Psoas muscle (tissue), 7 donors: ENCODE measurements at regions not wholly inside any gene's neighbourhood (a gene's known extent, or its start where the extent isn't known, plus 50 kb on each side); places are given as distances from the start of the nearest gene placed in this dataset.

ENCODE experiments used
- ATAC-seq, 4 donors: fragments of 200-7000 bp; cut with Tn5 transposase; one replicate each; pipeline ENCODE4 v1.9.1; 2020; ENCODE audit warnings: moderate library complexity in 3 of 4, mild to moderate bottlenecking in 2 of 4
- DNase-seq, 2 donors: peaks; one replicate each; pipeline ENCODE4 v3.0.0-alpha.2; 2020
- H3K27ac ChIP-seq: fragments of 200-600 bp; one replicate; pipeline ENCODE4 v1.8.0; 2022
- H3K27me3 ChIP-seq, 3 donors: fragments of 200-600 bp in 1 of 3; one replicate each; pipeline versions ENCODE4 v1.6.1 to v1.8.0; 2013 to 2022; ENCODE audit warnings: low read length in 2 of 3, mild to moderate bottlenecking in 2 of 3, moderate library complexity in 1 of 3; ENCODE audit not compliant: insufficient read depth in 3 of 3
- H3K36me3 ChIP-seq, 2 donors: fragments of 200-600 bp in 1 of 2; one replicate each; pipeline versions ENCODE4 v1.6.1 to v1.8.0; 2013 to 2022; ENCODE audit warnings: low read depth in 1 of 2, mild to moderate bottlenecking in 1 of 2, moderate library complexity in 1 of 2; ENCODE audit not compliant: insufficient read depth in 1 of 2
- H3K4me1 ChIP-seq: fragments of 200-600 bp; one replicate; pipeline ENCODE4 v1.8.0; 2022
- H3K4me3 ChIP-seq: fragments of 200-600 bp; one replicate; pipeline ENCODE4 v1.8.0; 2022; ENCODE audit warnings: mild to moderate bottlenecking
- H3K9me3 ChIP-seq: fragments of 200-600 bp; one replicate; pipeline ENCODE4 v1.8.0; 2022
- WGBS, 3 donors: extraction: QIAGEN DNeasy Blood & Tissue Kit; methylation state at CpG; one replicate each; pipeline versions ENCODE4 v1.1.6 to v1.1.7; 2013; 5-methylcytosine and 5-hydroxymethylcytosine counted together
- intact Hi-C, 2 donors: fragments of 100-400 bp; cut with DNase I; formaldehyde crosslinking; loops; one replicate each; pipeline versions ENCODE4 v1.11.0 to v1.14.2; 2022
- TF ChIP-seq, protein P1 (sequence below): fragments of 200-600 bp; IDR thresholded peaks from one replicate; pipeline ENCODE4 v1.8.0; 2022; ENCODE audit warnings: antibody characterized with exemption
- donor health status: healthy with polysubstance abuse.
- donor health status: DM: no; HTN: no; CAD: no; lungs with moderate emphysema.
- donor health status: Bipolar disorder and iron deficiency.
- donor health status: healthy.
- donor health status: DM: yes; HTN: yes; CAD: no.
- donor health status: DM: no; HTN: no; CAD: no.
- donor health status: DM: yes; HTN: yes; CAD: no.

DNA sequence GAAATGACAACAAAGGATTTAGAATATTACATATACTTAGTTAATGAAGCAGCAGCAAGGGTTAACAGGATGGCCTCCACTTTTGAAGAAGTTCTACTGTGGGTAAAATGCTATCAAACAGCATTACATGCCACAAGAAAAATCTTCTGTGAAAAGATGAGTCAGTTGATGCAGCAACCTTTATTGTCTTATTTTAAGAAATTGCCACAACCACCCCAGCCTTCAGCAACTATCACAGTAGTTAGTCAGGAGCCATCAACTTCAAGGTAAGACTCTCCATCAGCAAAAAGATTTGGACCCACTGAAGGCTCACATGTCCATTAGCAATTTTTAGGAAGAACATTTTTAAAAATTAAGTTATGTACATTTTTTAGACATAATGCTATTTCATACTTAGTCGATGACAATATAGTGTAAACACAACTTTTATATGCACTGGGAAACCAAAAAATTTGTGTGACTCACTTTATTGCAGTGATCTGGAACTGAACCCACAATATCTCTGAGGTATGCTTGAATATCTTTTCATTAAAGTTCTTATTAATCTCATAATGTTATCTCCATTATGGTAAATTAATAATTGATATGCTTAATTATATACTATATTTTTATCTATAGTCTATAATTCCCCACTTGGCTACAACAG lies 81.2 kb downstream of the SPCS3 start:
- Histone ChIP-seq H3K9me3 (peaks cover 5% of the 10 kb centered on the region), H3K4me1 (no peaks in the 10 kb centered on the region), H3K27me3 (no peaks in the 10 kb centered on the region), H3K36me3 (no peaks in the 10 kb centered on the region), H3K27ac (no peak overlapping the region), H3K4me3 (no peak overlapping the region)
- no peak for DNase-seq
- ATAC-seq, result no peak
- 90 to 93% (median 90%) methylated on average over 1 of the region's 1 CpG for WGBS, 3 donors
- intact Hi-C loops, result no loop called here
- TF ChIP-seq, protein P1, sequence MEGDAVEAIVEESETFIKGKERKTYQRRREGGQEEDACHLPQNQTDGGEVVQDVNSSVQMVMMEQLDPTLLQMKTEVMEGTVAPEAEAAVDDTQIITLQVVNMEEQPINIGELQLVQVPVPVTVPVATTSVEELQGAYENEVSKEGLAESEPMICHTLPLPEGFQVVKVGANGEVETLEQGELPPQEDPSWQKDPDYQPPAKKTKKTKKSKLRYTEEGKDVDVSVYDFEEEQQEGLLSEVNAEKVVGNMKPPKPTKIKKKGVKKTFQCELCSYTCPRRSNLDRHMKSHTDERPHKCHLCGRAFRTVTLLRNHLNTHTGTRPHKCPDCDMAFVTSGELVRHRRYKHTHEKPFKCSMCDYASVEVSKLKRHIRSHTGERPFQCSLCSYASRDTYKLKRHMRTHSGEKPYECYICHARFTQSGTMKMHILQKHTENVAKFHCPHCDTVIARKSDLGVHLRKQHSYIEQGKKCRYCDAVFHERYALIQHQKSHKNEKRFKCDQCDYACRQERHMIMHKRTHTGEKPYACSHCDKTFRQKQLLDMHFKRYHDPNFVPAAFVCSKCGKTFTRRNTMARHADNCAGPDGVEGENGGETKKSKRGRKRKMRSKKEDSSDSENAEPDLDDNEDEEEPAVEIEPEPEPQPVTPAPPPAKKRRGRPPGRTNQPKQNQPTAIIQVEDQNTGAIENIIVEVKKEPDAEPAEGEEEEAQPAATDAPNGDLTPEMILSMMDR, result no peak

DNA sequence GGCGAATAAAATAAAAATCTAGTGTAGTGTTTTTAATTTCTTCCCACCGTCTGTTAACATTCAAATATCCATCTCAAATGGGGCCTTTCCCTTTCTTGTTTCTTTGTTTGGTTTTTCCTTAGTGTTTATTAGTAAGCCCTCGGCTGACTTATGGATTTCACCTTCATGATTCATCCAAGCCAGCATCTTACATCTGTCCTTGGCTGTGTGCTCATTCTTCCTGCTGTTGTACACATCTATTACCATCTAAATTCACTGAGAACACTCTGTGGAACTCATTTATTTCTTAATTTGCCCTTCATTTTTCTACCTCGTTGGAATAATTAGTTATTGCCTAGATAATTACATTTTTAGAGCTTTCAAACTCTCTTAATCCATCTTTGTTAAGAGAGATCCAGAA lies 84.9 kb downstream of the SPCS3 start:
- Histone ChIP-seq H3K9me3 (peaks cover 5% of the 10 kb centered on the region), H3K27ac (no peak overlapping the region), H3K4me3 (no peak overlapping the region), H3K27me3 (no peaks in the 10 kb centered on the region), H3K4me1 (no peaks in the 10 kb centered on the region), H3K36me3 (no peaks in the 10 kb centered on the region)
- intact Hi-C loops, result no loop called here
- DNase-seq (no peak), ATAC-seq (no peak)
- TF ChIP-seq, protein P1, result no peak
- WGBS, 3 donors, result 71 to 82% (median 75%) methylated on average over 4 of the region's 4 CpGs

DNA sequence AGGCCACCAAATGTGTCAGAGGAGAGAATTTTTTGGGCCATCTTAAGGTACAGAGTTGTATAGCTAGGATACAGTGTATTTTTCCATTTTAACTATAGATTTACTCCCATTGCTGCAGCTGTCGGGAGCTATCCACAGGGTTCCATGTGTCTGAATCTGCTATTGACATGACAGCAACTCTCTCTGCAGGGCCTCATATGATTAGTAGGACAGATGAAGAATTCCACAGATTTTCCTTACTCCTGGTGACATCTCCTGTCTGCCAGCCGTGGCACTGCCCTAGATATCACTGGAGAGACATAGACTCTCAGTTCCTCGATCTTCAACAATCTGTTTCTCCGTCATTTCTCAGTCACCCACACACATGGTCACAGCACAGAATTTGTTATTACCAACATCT lies 86.5 kb downstream of the SPCS3 start:
- Histone ChIP-seq H3K27ac (no peak overlapping the region), H3K4me1 (no peaks in the 10 kb centered on the region), H3K9me3 (peaks cover 5% of the 10 kb centered on the region), H3K36me3 (no peaks in the 10 kb centered on the region), H3K27me3 (no peaks in the 10 kb centered on the region), H3K4me3 (no peak overlapping the region)
- TF ChIP-seq, protein P1, result no peak
- ATAC-seq (no peak), DNase-seq (no peak)
- intact Hi-C loops, result no loop called here
- WGBS, 3 donors, result 88 to 93% (median 93%) methylated on average over 4 of the region's 4 CpGs

DNA sequence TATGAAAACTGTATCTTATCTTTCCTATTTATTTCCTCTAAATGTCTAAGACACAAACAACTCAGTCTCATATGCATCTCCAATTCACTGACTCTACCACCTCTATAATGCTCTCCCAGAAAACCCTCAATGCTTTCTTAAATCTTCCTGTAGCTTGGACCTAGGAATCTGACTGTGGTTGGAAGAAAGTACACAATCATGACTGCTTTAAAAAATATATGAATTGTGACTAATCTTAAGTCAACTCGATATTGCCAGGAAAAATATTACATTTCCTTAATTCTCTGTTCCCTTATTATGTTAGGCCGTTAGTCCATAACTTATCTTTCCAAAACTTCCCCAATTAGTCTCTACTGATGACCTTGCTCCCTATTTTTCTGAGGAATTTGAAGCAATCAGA lies 87.0 kb downstream of the SPCS3 start:
- no peak for DNase-seq
- no peak overlapping the region for H3K27ac ChIP-seq
- TF ChIP-seq, protein P1, result no peak
- intact Hi-C loops, result no loop called here
- peaks cover 2% of the 10 kb centered on the region for H3K9me3 ChIP-seq
- no peaks in the 10 kb centered on the region for H3K36me3 ChIP-seq
- no peak for ATAC-seq
- no peaks in the 10 kb centered on the region for H3K27me3 ChIP-seq
- 82 to 85% (median 85%) methylated on average over 2 of the region's 2 CpGs for WGBS, 3 donors
- no peaks in the 10 kb centered on the region for H3K4me1 ChIP-seq
- no peak overlapping the region for H3K4me3 ChIP-seq

DNA sequence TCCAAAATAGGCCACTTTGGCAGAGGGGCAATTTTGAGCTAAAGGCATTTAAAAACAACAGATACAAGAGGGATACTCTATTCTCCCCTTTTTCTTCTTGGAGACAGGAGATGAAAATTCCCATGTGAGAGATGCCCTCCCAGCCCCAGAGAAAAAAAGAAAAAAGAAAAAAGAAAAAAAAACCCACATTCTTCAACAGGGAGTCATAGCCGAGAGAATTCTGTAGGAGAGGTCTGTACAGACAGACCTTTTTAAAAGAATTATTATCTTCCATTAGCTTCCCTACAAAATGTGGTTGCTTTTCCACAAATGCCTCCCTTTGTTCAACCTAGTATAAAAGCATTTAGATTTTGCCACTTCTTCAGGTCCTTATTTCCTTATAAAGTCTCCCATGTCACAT lies 89.9 kb downstream of the SPCS3 start:
- H3K4me3 ChIP-seq, result no peak overlapping the region
- H3K36me3 ChIP-seq, result no peaks in the 10 kb centered on the region
- ATAC-seq (no peak), DNase-seq (no peak)
- WGBS, 3 donors, result 80 to 95% (median 84%) methylated on average over 1 of the region's 1 CpG
- no peaks in the 10 kb centered on the region for H3K9me3 ChIP-seq
- H3K27ac ChIP-seq, result no peak overlapping the region
- TF ChIP-seq, protein P1, result no peak
- intact Hi-C loops, result no loop called here
- H3K4me1 ChIP-seq, result no peaks in the 10 kb centered on the region
- H3K27me3 ChIP-seq, result no peaks in the 10 kb centered on the region
